ENCODE measurements at regions not wholly inside any gene's neighbourhood (a gene's known extent, or its start where the extent isn't known, plus 50 kb on each side); places are given as distances from the start of the nearest gene placed in this dataset.

DNA sequence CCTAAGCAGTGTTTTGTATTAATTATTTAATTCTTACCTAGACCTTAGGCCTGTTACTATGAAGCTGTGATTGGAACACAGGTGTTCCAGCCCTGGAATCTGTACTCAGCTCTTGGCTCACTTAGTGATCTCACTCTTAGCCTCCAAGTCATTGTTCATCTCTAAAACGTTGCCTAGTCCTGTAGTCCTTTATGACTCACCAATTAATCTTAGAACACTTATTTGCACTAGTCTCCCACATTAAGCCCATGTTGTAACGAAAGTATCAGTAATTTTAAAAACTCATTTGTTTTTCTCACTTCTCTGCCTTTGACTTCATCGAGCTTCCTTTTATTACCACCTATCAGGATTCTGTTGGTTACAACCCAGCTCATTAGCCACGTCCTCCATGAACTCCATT lies 1224.7 kb upstream of the TENM3 start:
- in situ Hi-C loops (cut with MboI; ENCODE audit: low sequenced_read_pairs) (no loop called here), intact Hi-C loops (cut with micrococcal nuclease) (no loop called here), dilution Hi-C loops (cut with HindIII; ENCODE audit: low sequenced_read_pairs, unreplicated experiment) (no loop called here)
- ATAC-seq (ENCODE audit: low read depth) (no peak), DNase-seq (no peak)
- Histone ChIP-seq H2BK120ac (ENCODE audit: low read depth, low read length) (no peak overlapping the region), H2AK9ac (replicated peaks; ENCODE audit: low read depth, low read length, poor library complexity) (no peak overlapping the region), H3K79me1 (ENCODE audit: low read depth in 1 of 2, low read length in 2 of 2) (no peaks in the 10 kb centered on the region), H2AFZ (replicated peaks; ENCODE audit: low read length, poor library complexity) (no peak overlapping the region), H3K56ac (ENCODE audit: extremely low read depth, insufficient read depth, low read length) (no peak overlapping the region), H3K27ac (ENCODE audit: insufficient read depth, low read length) (no peak overlapping the region), H3K18ac (ENCODE audit: low read depth, low read length) (no peak overlapping the region), H2BK5ac (ENCODE audit: low read depth, low read length, poor library complexity, severe bottlenecking) (no peak overlapping the region), H3K4me1 (ENCODE audit: control insufficient read depth, insufficient read depth, low read length) (no peaks in the 10 kb centered on the region), H3K4ac (ENCODE audit: low read depth, low read length) (no peak overlapping the region), H3K36me3 (ENCODE audit: control insufficient read depth, insufficient read depth, low read length) (no peaks in the 10 kb centered on the region), H2BK20ac (ENCODE audit: low read depth, low read length) (no peak overlapping the region), H4K91ac (ENCODE audit: insufficient read depth, low read depth, low read length) (no peak overlapping the region), H4K5ac (ENCODE audit: low read depth, low read length) (no peak overlapping the region), H3K23ac (ENCODE audit: low read depth, low read length) (no peak overlapping the region), H3K9me3 (ENCODE audit: control insufficient read depth, insufficient read depth, low read length) (0 out of 2 replicates have a peak, but pooled peaks cover 2% of the 10 kb centered on the region), H3K14ac (replicated peaks; ENCODE audit: low read depth, low read length) (no peak overlapping the region), H4K20me1 (ENCODE audit: insufficient read depth, low read length) (no peaks in the 10 kb centered on the region), H3K27me3 (ENCODE audit: control insufficient read depth, insufficient read depth, low read length) (no peaks in the 10 kb centered on the region), H3K4me3 (ENCODE audit: insufficient read depth, low read depth, low read length) (no peak overlapping the region), H3K9me1 (ENCODE audit: insufficient read depth, low read length) (no peaks in the 10 kb centered on the region), H2AK5ac (ENCODE audit: low read depth, low read length) (no peak overlapping the region), H2BK15ac (ENCODE audit: low read depth, low read length) (no peak overlapping the region), H3K4me2 (ENCODE audit: low read depth, low read length) (no peak overlapping the region), H3K9ac (ENCODE audit: low read depth, low read length) (no peak overlapping the region), H4K8ac (ENCODE audit: low read depth in 2 of 2, low read length in 2 of 2) (no peak overlapping the region)
- BruUV-seq (replicated peaks) = no TSS peak
- ChIA-PET POLR2A (ENCODE audit: unreplicated experiment) (no interaction called here), CTCF (no interaction called here)
- WGBS, 2 experiments (ENCODE audit: extremely low coverage in 2 of 2, insufficient read length in 1 of 2) = 0% methylated on average over 3 of the region's 4 CpGs; no CpG with 5 or more reads in 1 of the 2 experiments
- TF ChIP-seq MAFK (IDR thresholded peaks at IDR 0.05; ENCODE audit: low read depth, low read length) (no peak), CTCF (conservative IDR thresholded peaks at IDR 0.05; ENCODE audit: low read depth, low read length) (no peak), MAZ (IDR thresholded peaks at IDR 0.05; ENCODE audit: borderline replicate concordance, low read depth, low read length) (no peak), BHLHE40 (IDR thresholded peaks at IDR 0.05; ENCODE audit: low read depth, low read length) (no peak), RCOR1 (IDR thresholded peaks at IDR 0.05; ENCODE audit: insufficient replicate concordance, low read length) (no peak), SMC3 (IDR thresholded peaks at IDR 0.05; ENCODE audit: low read depth, low read length) (no peak), MXI1 (IDR thresholded peaks at IDR 0.05; ENCODE audit: borderline replicate concordance, low read depth, low read length) (no peak), POLR2A (IDR thresholded peaks at IDR 0.05; ENCODE audit: low read depth, low read length) (no peak)

Measured in IMR-90 (cell line).